ENCODE measurements at regions not wholly inside any gene's neighbourhood (a gene's known extent, or its start where the extent isn't known, plus 50 kb on each side); places are given as distances from the start of the nearest gene placed in this dataset.
"Not testable (repeated sequence)": the region's sequence is repeated elsewhere in the genome, so short reads cannot be mapped to it uniquely, and the experiment has no call there.

GRCh38 chr9:135189497-135189896 lies 102.0 kb downstream of the OLFM1 start:
- Histone ChIP-seq H3K27ac (ENCODE audit: low read depth in 1 of 2, low read length in 1 of 2) (no peak overlapping the region), H3K9me3 (ENCODE audit: control insufficient read depth in 2 of 2, insufficient read depth in 1 of 2, low read length in 1 of 2) (no peaks in the 10 kb centered on the region), H3K27me3 (ENCODE audit: control insufficient read depth in 2 of 2, insufficient read depth in 1 of 2, low read length in 1 of 2) (peaks cover 0 to 4% of the 10 kb centered on the region in 2 donors), H3K36me3 (ENCODE audit: control insufficient read depth in 2 of 2, insufficient read depth in 2 of 2, low read length in 1 of 2) (no peaks in the 10 kb centered on the region), H3K4me1 (ENCODE audit: control insufficient read depth in 2 of 2, insufficient read depth in 2 of 2, low read length in 2 of 2) (no peaks in the 10 kb centered on the region), H3K4me3 (ENCODE audit: low read length in 2 of 2) (no peak overlapping the region)
- DNase-seq (ENCODE audit: low read depth in 6 of 9, low spot score in 9 of 9), result no peak
- WGBS, result 94% methylated on average over 5 of the region's 5 CpGs

GRCh38 chr9:135190789-135191577 lies 103.5 kb downstream of the OLFM1 start:
- no peaks in the 10 kb centered on the region for H3K9me3 ChIP-seq (ENCODE audit: control insufficient read depth in 2 of 2, insufficient read depth in 1 of 2, low read length in 1 of 2)
- WGBS, result 90% methylated on average over 18 of the region's 18 CpGs
- H3K27ac ChIP-seq (ENCODE audit: low read depth in 1 of 2, low read length in 1 of 2), result no peak overlapping the region
- peaks cover 0 to 2% of the 10 kb centered on the region in 2 donors for H3K27me3 ChIP-seq (ENCODE audit: control insufficient read depth in 2 of 2, insufficient read depth in 1 of 2, low read length in 1 of 2)
- DNase-seq (ENCODE audit: low read depth in 6 of 9, low spot score in 9 of 9), result no peak
- no peak overlapping the region for H3K4me3 ChIP-seq (ENCODE audit: low read length in 2 of 2)
- no peaks in the 10 kb centered on the region for H3K36me3 ChIP-seq (ENCODE audit: control insufficient read depth in 2 of 2, insufficient read depth in 2 of 2, low read length in 1 of 2)
- no peaks in the 10 kb centered on the region for H3K4me1 ChIP-seq (ENCODE audit: control insufficient read depth in 2 of 2, insufficient read depth in 2 of 2, low read length in 2 of 2)

- Histone ChIP-seq H3K27me3 (ENCODE audit: control insufficient read depth in 2 of 2, insufficient read depth in 1 of 2, low read length in 1 of 2) (no peaks in the 10 kb centered on the region), H3K27ac (ENCODE audit: low read depth in 1 of 2, low read length in 1 of 2) (no peak overlapping the region), H3K4me3 (ENCODE audit: low read length in 2 of 2) (no peak overlapping the region), H3K36me3 (ENCODE audit: control insufficient read depth in 2 of 2, insufficient read depth in 2 of 2, low read length in 1 of 2) (no peaks in the 10 kb centered on the region), H3K9me3 (ENCODE audit: control insufficient read depth in 2 of 2, insufficient read depth in 1 of 2, low read length in 1 of 2) (no peaks in the 10 kb centered on the region), H3K4me1 (ENCODE audit: control insufficient read depth in 2 of 2, insufficient read depth in 2 of 2, low read length in 2 of 2) (no peaks in the 10 kb centered on the region)
- no peak for DNase-seq (ENCODE audit: low read depth in 6 of 9, low spot score in 9 of 9)
- 72% methylated on average over 18 of the region's 18 CpGs for WGBS
Measured at GRCh38 chr9:135192686-135193085, 105.2 kb downstream of the OLFM1 start.

- not testable (repeated sequence) for H3K27me3 ChIP-seq (ENCODE audit: control insufficient read depth in 2 of 2, insufficient read depth in 1 of 2, low read length in 1 of 2); H3K9me3 ChIP-seq (ENCODE audit: control insufficient read depth in 2 of 2, insufficient read depth in 1 of 2, low read length in 1 of 2); DNase-seq (ENCODE audit: low read depth in 6 of 9, low spot score in 9 of 9); H3K36me3 ChIP-seq (ENCODE audit: control insufficient read depth in 2 of 2, insufficient read depth in 2 of 2, low read length in 1 of 2); H3K4me3 ChIP-seq (ENCODE audit: low read length in 2 of 2); H3K4me1 ChIP-seq (ENCODE audit: control insufficient read depth in 2 of 2, insufficient read depth in 2 of 2, low read length in 2 of 2); H3K27ac ChIP-seq (ENCODE audit: low read depth in 1 of 2, low read length in 1 of 2)
- 93% methylated on average over 7 of the region's 7 CpGs for WGBS
Measured at GRCh38 chr9:135195975-135196374, 108.5 kb downstream of the OLFM1 start.

GRCh38 chr9:135196474-135196873 lies 109.0 kb downstream of the OLFM1 start:
- Histone ChIP-seq H3K4me3 (ENCODE audit: low read length in 2 of 2) (no peak overlapping the region), H3K36me3 (ENCODE audit: control insufficient read depth in 2 of 2, insufficient read depth in 2 of 2, low read length in 1 of 2) (no peaks in the 10 kb centered on the region), H3K4me1 (ENCODE audit: control insufficient read depth in 2 of 2, insufficient read depth in 2 of 2, low read length in 2 of 2) (no peaks in the 10 kb centered on the region), H3K27me3 (ENCODE audit: control insufficient read depth in 2 of 2, insufficient read depth in 1 of 2, low read length in 1 of 2) (peaks cover 0 to 9% of the 10 kb centered on the region in 2 donors), H3K9me3 (ENCODE audit: control insufficient read depth in 2 of 2, insufficient read depth in 1 of 2, low read length in 1 of 2) (no peaks in the 10 kb centered on the region), H3K27ac (ENCODE audit: low read depth in 1 of 2, low read length in 1 of 2) (no peak overlapping the region)
- WGBS, result 74% methylated on average over 1 of the region's 1 CpG
- DNase-seq (ENCODE audit: low read depth in 6 of 9, low spot score in 9 of 9), result no peak

GRCh38 chr9:135198144-135198543 lies 110.7 kb downstream of the OLFM1 start:
- Histone ChIP-seq H3K4me1 (ENCODE audit: control insufficient read depth in 2 of 2, insufficient read depth in 2 of 2, low read length in 2 of 2) (no peaks in the 10 kb centered on the region), H3K27ac (ENCODE audit: low read depth in 1 of 2, low read length in 1 of 2) (no peak overlapping the region), H3K9me3 (ENCODE audit: control insufficient read depth in 2 of 2, insufficient read depth in 1 of 2, low read length in 1 of 2) (no peaks in the 10 kb centered on the region), H3K36me3 (ENCODE audit: control insufficient read depth in 2 of 2, insufficient read depth in 2 of 2, low read length in 1 of 2) (no peaks in the 10 kb centered on the region), H3K27me3 (ENCODE audit: control insufficient read depth in 2 of 2, insufficient read depth in 1 of 2, low read length in 1 of 2) (peaks cover 0 to 9% of the 10 kb centered on the region in 2 donors), H3K4me3 (ENCODE audit: low read length in 2 of 2) (no peak overlapping the region)
- DNase-seq (ENCODE audit: low read depth in 6 of 9, low spot score in 9 of 9), result no peak
- 52% methylated on average over 15 of the region's 15 CpGs for WGBS

- DNase-seq (ENCODE audit: low read depth in 6 of 9, low spot score in 9 of 9), result no peak
- 57% methylated on average over 16 of the region's 16 CpGs for WGBS
Measured at GRCh38 chr9:135198586-135199285, 111.3 kb downstream of the OLFM1 start.

GRCh38 chr9:135199489-135199888 lies 112.0 kb downstream of the OLFM1 start:
- no peak for DNase-seq (ENCODE audit: low read depth in 6 of 9, low spot score in 9 of 9)
- H3K9me3 ChIP-seq (ENCODE audit: control insufficient read depth in 2 of 2, insufficient read depth in 1 of 2, low read length in 1 of 2), result no peaks in the 10 kb centered on the region

More at GRCh38 chr9:135198586-135199285, 111.3 kb downstream of the OLFM1 start:
- no peak overlapping the region for H3K27ac ChIP-seq (ENCODE audit: low read depth in 1 of 2, low read length in 1 of 2)
- H3K27me3 ChIP-seq (ENCODE audit: control insufficient read depth in 2 of 2, insufficient read depth in 1 of 2, low read length in 1 of 2), result peaks cover 0 to 9% of the 10 kb centered on the region in 2 donors
- no peaks in the 10 kb centered on the region for H3K9me3 ChIP-seq (ENCODE audit: control insufficient read depth in 2 of 2, insufficient read depth in 1 of 2, low read length in 1 of 2)
- H3K36me3 ChIP-seq (ENCODE audit: control insufficient read depth in 2 of 2, insufficient read depth in 2 of 2, low read length in 1 of 2), result no peaks in the 10 kb centered on the region
- H3K4me3 ChIP-seq (ENCODE audit: low read length in 2 of 2), result no peak overlapping the region
- H3K4me1 ChIP-seq (ENCODE audit: control insufficient read depth in 2 of 2, insufficient read depth in 2 of 2, low read length in 2 of 2), result no peaks in the 10 kb centered on the region

GRCh38 chr9:135201711-135202110 lies 114.2 kb downstream of the OLFM1 start:
- Histone ChIP-seq H3K4me1 (ENCODE audit: control insufficient read depth in 2 of 2, insufficient read depth in 2 of 2, low read length in 2 of 2) (no peaks in the 10 kb centered on the region), H3K27me3 (ENCODE audit: control insufficient read depth in 2 of 2, insufficient read depth in 1 of 2, low read length in 1 of 2) (peaks cover 0 to 9% of the 10 kb centered on the region in 2 donors), H3K36me3 (ENCODE audit: control insufficient read depth in 2 of 2, insufficient read depth in 2 of 2, low read length in 1 of 2) (no peaks in the 10 kb centered on the region), H3K9me3 (ENCODE audit: control insufficient read depth in 2 of 2, insufficient read depth in 1 of 2, low read length in 1 of 2) (no peaks in the 10 kb centered on the region), H3K27ac (ENCODE audit: low read depth in 1 of 2, low read length in 1 of 2) (no peak overlapping the region), H3K4me3 (ENCODE audit: low read length in 2 of 2) (no peak overlapping the region)
- no peak for DNase-seq (ENCODE audit: low read depth in 6 of 9, low spot score in 9 of 9)
- WGBS, result 93% methylated on average over 9 of the region's 9 CpGs

More at GRCh38 chr9:135199489-135199888, 112.0 kb downstream of the OLFM1 start:
- H3K27me3 ChIP-seq (ENCODE audit: control insufficient read depth in 2 of 2, insufficient read depth in 1 of 2, low read length in 1 of 2), result peaks cover 0 to 9% of the 10 kb centered on the region in 2 donors
- H3K27ac ChIP-seq (ENCODE audit: low read depth in 1 of 2, low read length in 1 of 2), result no peak overlapping the region
- WGBS, result 79% methylated on average over 5 of the region's 5 CpGs
- no peaks in the 10 kb centered on the region for H3K36me3 ChIP-seq (ENCODE audit: control insufficient read depth in 2 of 2, insufficient read depth in 2 of 2, low read length in 1 of 2)
- H3K4me3 ChIP-seq (ENCODE audit: low read length in 2 of 2), result no peak overlapping the region
- H3K4me1 ChIP-seq (ENCODE audit: control insufficient read depth in 2 of 2, insufficient read depth in 2 of 2, low read length in 2 of 2), result no peaks in the 10 kb centered on the region

All from thymus (tissue), 11 donors.